Gastrocnemius medialis (tissue), 4 donors: ENCODE measurements at regions not wholly inside any gene's neighbourhood (a gene's known extent, or its start where the extent isn't known, plus 50 kb on each side); places are given as distances from the start of the nearest gene placed in this dataset.

ENCODE experiments used
- ATAC-seq, 2 donors: fragments of 150-250 bp; one replicate each; pipeline ENCODE4 v1.9.1; 2016
- DNase-seq, 2 donors: peaks; one replicate each; pipeline ENCODE4 v3.0.0-alpha.2; 2019
- H3K27ac ChIP-seq, 4 donors: fragments of 200-600 bp; sonication (generic); 1 replicate in 1 of 4; 2 replicates in 3 of 4; pipeline ENCODE4 v1.5.1; 2016 to 2018; ENCODE audit warnings: mild to moderate bottlenecking in 2 of 4, moderate library complexity in 1 of 4
- H3K27me3 ChIP-seq, 3 donors: fragments of 200-600 bp; sonication (generic) in 2 of 3; 1 replicate in 1 of 3; 2 replicates in 2 of 3; pipeline versions ENCODE4 v1.5.1 to v1.6.0; 2016 to 2019; ENCODE audit warnings: mild to moderate bottlenecking in 1 of 3, moderate library complexity in 1 of 3
- H3K36me3 ChIP-seq, 2 donors: fragments of 200-600 bp; sonication (generic) in 1 of 2; one replicate each; pipeline ENCODE4 v1.5.1; 2017 to 2018
- H3K4me1 ChIP-seq, 2 donors: fragments of 200-600 bp; sonication (generic) in 1 of 2; one replicate each; pipeline ENCODE4 v1.5.1; 2016 to 2017; ENCODE audit warnings: mild to moderate bottlenecking in 2 of 2
- H3K4me3 ChIP-seq, 4 donors: fragments of 200-600 bp; sonication (generic) in 3 of 4; 1 replicate in 1 of 4; 2 replicates in 3 of 4; pipeline ENCODE4 v1.5.1; 2016 to 2019; ENCODE audit warnings: mild to moderate bottlenecking in 2 of 4
- H3K9me3 ChIP-seq, 3 donors: fragments of 200-600 bp; sonication (generic) in 2 of 3; 1 replicate in 1 of 3; 2 replicates in 2 of 3; pipeline ENCODE4 v1.5.1; 2016 to 2019
- CTCF ChIP-seq, 5 experiments: fragments of 450-650 bp in 3 of 5; fragments of 200-600 bp in 2 of 5; sonication (generic) in 2 of 5; IDR thresholded peaks in 4 of 5; conservative IDR thresholded peaks in 1 of 5; 1 replicate in 4 of 5; 2 replicates in 1 of 5; pipeline ENCODE4 v1.5.1; 2016 to 2019; ENCODE audit warnings: antibody characterized with exemption in 5 of 5, mild to moderate bottlenecking in 3 of 5, moderate library complexity in 3 of 5
- POLR2A ChIP-seq, 2 donors: fragments of 450-650 bp; IDR thresholded peaks; one replicate each; pipeline ENCODE4 v1.6.1; 2017; ENCODE audit warnings: antibody characterized with exemption in 2 of 2, mild to moderate bottlenecking in 2 of 2, moderate library complexity in 2 of 2
- in situ Hi-C, 4 donors: fragments of 200-750 bp; cut with MboI; loops; one replicate each; pipeline versions ENCODE4 v1.15.0 to v1.8.0; 2017; ENCODE audit warnings: low sequenced_read_pairs in 4 of 4
- intact Hi-C: fragments of 100-400 bp; cut with DNase I; formaldehyde crosslinking; loops from one replicate; pipeline ENCODE4 v1.15.1; 2023; ENCODE audit warnings: low total_unique reads

- no peak for DNase-seq
- Histone ChIP-seq H3K27me3 (no peaks in the 10 kb centered on the region), H3K27ac (no peak overlapping the region), H3K4me1 (no peaks in the 10 kb centered on the region), H3K36me3 (no peaks in the 10 kb centered on the region), H3K4me3 (no peak overlapping the region), H3K9me3 (no peaks in the 10 kb centered on the region)
- TF ChIP-seq CTCF (IDR thresholded peaks at IDR 0.05 in 4 of 5, conservative IDR thresholded peaks at IDR 0.05 in 1 of 5), result no peak
- no peak for TF ChIP-seq POLR2A (IDR thresholded peaks at IDR 0.05)
- intact Hi-C loops, result no loop called here
- ATAC-seq, result no peak
- in situ Hi-C loops, result loop anchor here in 1 of 4 donors (25.0 kb wide), 1 partner anchor 301 kb away; no protein-coding TSS in a partner anchor
Measured at GRCh38 chr3:73813291-73813690, 188.6 kb upstream of the PDZRN3 start.

GRCh38 chr3:73812054-73812453, 187.3 kb upstream of the PDZRN3 start:
- H3K4me1 ChIP-seq, result peaks cover 0 to 4% of the 10 kb centered on the region in 2 donors
- no peaks in the 10 kb centered on the region for H3K27me3 ChIP-seq
- H3K36me3 ChIP-seq, result no peaks in the 10 kb centered on the region
- no peak for DNase-seq
- no peak for TF ChIP-seq POLR2A (IDR thresholded peaks at IDR 0.05)
- TF ChIP-seq CTCF (IDR thresholded peaks at IDR 0.05 in 4 of 5, conservative IDR thresholded peaks at IDR 0.05 in 1 of 5), result no peak
- in situ Hi-C loops (loop anchor here in 1 of 4 donors (25.0 kb wide), 1 partner anchor 300 kb away; no protein-coding TSS in a partner anchor), intact Hi-C loops (no loop called here)
- no peak for ATAC-seq
- no peak overlapping the region for H3K27ac ChIP-seq
- no peaks in the 10 kb centered on the region for H3K9me3 ChIP-seq
- H3K4me3 ChIP-seq, result no peak overlapping the region

- ATAC-seq (no peak), DNase-seq (no peak)
- no peak for TF ChIP-seq CTCF (IDR thresholded peaks at IDR 0.05 in 4 of 5, conservative IDR thresholded peaks at IDR 0.05 in 1 of 5)
- no peak for TF ChIP-seq POLR2A (IDR thresholded peaks at IDR 0.05)
- intact Hi-C loops (loop anchor here (5.0 kb wide), 1 partner anchor 187 kb away; the partner anchor contains the start of gene PDZRN3), in situ Hi-C loops (loop anchor here in 1 of 4 donors (25.0 kb wide), 1 partner anchor 297 kb away; no protein-coding TSS in a partner anchor)
- Histone ChIP-seq H3K4me1 (peaks cover 14 to 28% of the 10 kb centered on the region in 2 donors), H3K27ac (no peak overlapping the region), H3K27me3 (no peaks in the 10 kb centered on the region), H3K36me3 (no peaks in the 10 kb centered on the region), H3K9me3 (no peaks in the 10 kb centered on the region), H3K4me3 (no peak overlapping the region)
Measured at GRCh38 chr3:73808862-73809509, 184.2 kb upstream of the PDZRN3 start.

GRCh38 chr3:73805435-73805834, 180.7 kb upstream of the PDZRN3 start:
- Histone ChIP-seq H3K36me3 (no peaks in the 10 kb centered on the region), H3K9me3 (no peaks in the 10 kb centered on the region), H3K4me1 (peaks cover 14 to 28% of the 10 kb centered on the region in 2 donors), H3K27ac (peak overlapping the region; percentile 63 to 86 (median 72)), H3K4me3 (no peak overlapping the region), H3K27me3 (no peaks in the 10 kb centered on the region)
- in situ Hi-C loops, result loop anchor here in 1 of 4 donors (25.0 kb wide), 1 partner anchor 293 kb away; no protein-coding TSS in a partner anchor
- intact Hi-C loops, result loop anchor here (2.0 to 5.0 kb wide), 2 partner anchors 75 to 183 kb away; partner anchors contain the start of gene PDZRN3
- no peak for TF ChIP-seq CTCF (IDR thresholded peaks at IDR 0.05 in 4 of 5, conservative IDR thresholded peaks at IDR 0.05 in 1 of 5)
- TF ChIP-seq POLR2A (IDR thresholded peaks at IDR 0.05), result no peak
- peak; percentile 99 for ATAC-seq
- peak; percentile 71 to 81 for DNase-seq
